GM19025 (cell line): ENCODE measurements at regions not wholly inside any gene's neighbourhood (a gene's known extent, or its start where the extent isn't known, plus 50 kb on each side); places are given as distances from the start of the nearest gene placed in this dataset.

Source experiments
- ATAC-seq: cut with Tn5 transposase; IDR thresholded peaks from one replicate; pipeline ENCODE4 v1.9.1; 2021; ENCODE audit warnings: mild to moderate bottlenecking, low read depth, moderate library complexity; ENCODE audit not compliant: unreplicated experiment

- no peak for ATAC-seq
Observed at GRCh38 chrX:9147086-9147485, 113.2 kb upstream of the FAM9B start.

DNA sequence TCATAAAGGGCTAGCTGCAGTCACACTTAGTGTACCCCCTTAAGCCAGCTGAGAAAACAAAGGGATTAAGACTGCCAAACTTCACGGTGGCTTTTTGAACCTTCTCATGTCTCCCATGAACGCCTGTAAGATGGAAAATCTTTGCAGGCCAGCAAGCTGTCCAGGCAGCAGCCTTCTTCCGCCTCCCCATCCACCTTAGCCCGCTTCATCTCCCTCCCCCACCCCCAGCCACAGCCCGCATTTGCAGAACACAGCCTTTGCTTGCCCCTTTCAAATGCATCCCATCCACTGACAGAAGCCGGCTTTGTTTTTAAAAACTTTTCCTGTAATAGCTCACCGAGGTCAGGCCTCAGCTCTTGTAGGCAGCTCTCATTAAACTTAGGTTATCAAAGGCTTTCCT, 113.8 kb upstream of the FAM9B start:
- ATAC-seq = no peak

- no peak for ATAC-seq
Observed at GRCh38 chrX:9148615-9149399, 114.9 kb upstream of the FAM9B start.

- no peak for ATAC-seq
Observed at GRCh38 chrX:9149501-9150245, 115.7 kb upstream of the FAM9B start.

GRCh38 chrX:9151772-9152307, 117.9 kb upstream of the FAM9B start:
- no peak for ATAC-seq

GRCh38 chrX:9153300-9153699, 119.4 kb upstream of the FAM9B start:
- ATAC-seq = no peak

- no peak for ATAC-seq
Observed at GRCh38 chrX:9158611-9159010, 124.7 kb upstream of the FAM9B start.

GRCh38 chrX:9160698-9161329, 126.9 kb upstream of the FAM9B start:
- ATAC-seq = no peak

GRCh38 chrX:9162698-9163097, 128.8 kb upstream of the FAM9B start:
- no peak for ATAC-seq

GRCh38 chrX:9163214-9163709, 129.3 kb upstream of the FAM9B start:
- no peak for ATAC-seq

DNA sequence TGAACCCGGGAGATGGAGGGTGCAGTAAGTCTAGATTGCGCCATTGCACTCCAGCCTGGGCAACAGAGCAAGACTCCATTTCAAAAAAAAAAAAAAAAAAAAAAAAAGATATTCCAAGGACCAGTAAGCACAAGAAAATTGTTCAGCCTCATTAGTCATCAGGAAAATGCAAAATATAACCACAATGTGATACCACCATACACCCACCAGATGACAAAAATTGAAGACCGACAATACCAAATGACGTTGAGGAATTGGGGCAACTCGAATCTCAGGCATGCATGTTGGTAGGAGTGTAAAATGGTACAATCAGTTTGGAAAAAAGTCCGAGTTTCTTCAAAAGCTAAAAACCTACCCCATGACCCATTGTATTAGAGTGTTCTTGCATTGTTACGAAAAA, 130.2 kb upstream of the FAM9B start:
- ATAC-seq = no peak

DNA sequence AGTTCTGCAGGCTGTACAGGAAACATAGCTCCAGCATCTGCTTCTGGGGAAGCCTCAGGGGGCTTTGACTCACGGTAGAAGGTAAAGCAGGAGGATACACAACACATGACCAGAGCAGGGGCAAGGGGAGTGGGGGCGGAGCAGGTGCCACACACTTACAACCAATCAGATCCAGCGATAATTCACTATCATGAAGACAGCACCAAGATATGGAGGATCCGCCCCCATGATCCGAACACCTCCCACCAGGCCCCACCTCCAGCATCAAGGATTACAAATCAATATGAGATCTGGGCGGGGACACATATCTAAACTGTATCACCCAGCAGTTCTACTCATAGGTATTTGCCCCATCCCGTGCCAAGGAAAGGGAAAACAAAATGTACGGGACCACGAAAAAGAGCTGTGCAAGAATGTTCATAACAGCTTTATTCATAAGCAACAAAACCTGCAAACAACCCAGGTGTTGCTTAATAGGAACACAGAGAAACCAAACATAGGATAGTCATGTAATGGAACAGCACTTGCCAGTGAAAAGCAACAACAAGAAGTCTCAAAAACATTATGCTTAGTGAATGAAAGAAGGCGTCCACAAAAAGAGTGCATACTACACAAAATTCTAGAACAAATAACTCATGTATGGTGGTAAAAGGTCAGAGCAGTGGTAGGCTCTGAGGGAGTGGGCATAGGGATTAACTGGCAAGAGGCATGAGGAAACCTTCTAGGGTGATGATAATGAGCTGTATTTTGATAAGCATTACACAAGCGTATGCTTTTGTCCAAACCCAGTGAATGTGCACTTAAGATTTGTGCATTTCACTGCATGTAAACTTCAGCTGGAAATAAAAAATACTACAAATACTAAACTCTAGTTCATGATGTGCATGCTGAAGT, 130.9 kb upstream of the FAM9B start:
- no peak for ATAC-seq

GRCh38 chrX:9166584-9166944, 132.6 kb upstream of the FAM9B start:
- ATAC-seq = no peak

GRCh38 chrX:9171841-9172463, 138.0 kb upstream of the FAM9B start:
- ATAC-seq = no peak

DNA sequence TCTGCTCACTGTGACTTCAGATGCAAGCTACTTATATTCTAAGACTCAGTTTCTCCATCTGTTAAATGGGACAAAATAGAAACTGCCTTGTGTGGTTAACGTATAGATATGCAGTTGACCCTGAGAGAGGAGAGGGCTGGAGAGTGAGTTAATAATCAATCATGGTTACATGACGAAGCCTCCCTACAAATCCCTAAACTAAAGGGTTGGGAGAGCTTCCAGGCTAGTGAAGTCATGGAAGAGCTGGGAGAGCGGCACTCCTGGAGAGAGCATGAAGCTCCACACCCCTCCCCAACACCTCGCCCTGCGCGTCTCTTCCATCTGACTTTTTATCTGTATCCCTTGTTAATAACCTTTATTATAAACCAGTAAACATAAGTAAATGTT, 138.5 kb upstream of the FAM9B start:
- ATAC-seq = no peak

DNA sequence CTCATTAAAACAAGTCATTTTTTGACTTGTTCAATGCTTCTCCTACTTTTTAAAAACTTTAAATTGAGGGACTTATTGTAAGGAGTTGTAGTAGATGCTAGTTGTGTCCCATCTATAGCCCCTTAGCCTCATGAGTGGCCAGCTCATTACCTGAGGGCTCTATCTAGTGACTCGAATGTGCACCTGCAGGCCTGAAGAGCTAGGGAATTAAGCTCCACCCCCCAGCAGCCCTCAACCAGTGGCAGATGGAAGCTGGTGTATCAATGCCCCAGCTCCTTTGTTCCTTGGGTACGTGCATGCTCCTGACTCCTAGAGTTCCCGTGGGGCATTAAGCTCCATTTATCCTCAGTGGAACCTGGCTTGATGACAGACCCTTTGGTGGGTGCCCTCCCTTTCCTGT, 146.7 kb upstream of the FAM9B start:
- ATAC-seq = no peak

DNA sequence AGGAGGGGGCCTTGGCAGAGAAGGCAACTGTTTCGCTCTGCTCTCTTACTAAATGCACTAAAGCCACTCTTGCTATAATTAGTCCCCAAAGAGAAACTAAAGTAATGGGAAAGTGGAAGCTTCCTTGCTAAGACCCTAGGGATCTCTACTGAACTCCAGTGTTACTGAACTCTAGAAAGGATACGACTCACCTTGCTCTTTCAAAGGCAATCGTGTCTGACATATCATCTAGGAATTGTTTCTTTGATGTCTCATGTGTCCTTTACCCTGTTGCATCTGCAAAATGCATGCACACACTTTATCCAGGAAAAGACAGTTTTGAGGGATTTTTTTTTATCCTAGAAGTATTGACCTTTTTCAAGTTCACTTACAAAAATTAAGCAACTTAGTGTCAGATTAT, 148.1 kb upstream of the FAM9B start:
- no peak for ATAC-seq

DNA sequence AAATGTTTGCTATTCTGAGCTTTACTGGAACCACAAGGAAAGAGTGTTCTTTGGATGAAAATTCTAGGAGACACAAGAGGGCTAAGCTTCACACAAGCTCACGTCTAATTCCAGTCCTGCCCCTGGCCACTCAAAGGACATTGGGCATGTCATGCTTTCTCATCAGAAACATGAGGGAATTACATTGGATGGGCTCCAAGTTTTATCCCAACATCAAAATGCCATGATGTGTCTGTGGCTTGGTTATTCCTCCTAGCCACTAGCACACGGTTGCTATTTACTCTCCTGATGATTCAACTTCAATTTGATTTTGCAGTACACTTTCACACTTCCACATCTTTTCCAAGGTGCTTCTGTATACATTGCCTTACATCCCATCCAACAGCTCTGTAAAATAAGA, 149.6 kb upstream of the FAM9B start:
- ATAC-seq = no peak

DNA sequence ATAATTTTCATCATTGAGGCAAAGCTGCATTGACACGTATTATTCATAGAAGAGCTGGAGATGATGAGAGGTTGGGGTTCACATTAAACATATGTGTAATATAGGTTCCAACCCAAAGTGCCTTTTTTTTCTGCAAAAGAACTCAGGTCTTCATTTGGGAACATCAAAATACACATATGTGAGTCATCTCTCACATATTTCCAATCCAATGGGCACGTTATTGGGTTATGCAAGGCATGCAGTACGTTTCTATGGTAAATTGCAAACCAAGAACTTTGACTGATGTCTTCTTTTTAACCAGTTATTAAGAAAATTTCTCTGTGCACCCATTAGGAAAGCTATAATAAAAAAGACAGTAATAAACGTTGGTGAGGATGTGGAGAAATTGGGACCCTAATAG, 150.3 kb upstream of the FAM9B start:
- ATAC-seq = no peak

- no peak for ATAC-seq
Observed at GRCh38 chrX:9188117-9188516, 154.2 kb upstream of the FAM9B start.
